HG02763 (cell line): ENCODE measurements at regions not wholly inside any gene's neighbourhood (a gene's known extent, or its start where the extent isn't known, plus 50 kb on each side); places are given as distances from the start of the nearest gene placed in this dataset.

Source experiments
- ATAC-seq: cut with Tn5 transposase; IDR thresholded peaks from one replicate; pipeline ENCODE4 v1.9.1; 2021; ENCODE audit warnings: mild to moderate bottlenecking, moderate library complexity; ENCODE audit not compliant: unreplicated experiment

DNA sequence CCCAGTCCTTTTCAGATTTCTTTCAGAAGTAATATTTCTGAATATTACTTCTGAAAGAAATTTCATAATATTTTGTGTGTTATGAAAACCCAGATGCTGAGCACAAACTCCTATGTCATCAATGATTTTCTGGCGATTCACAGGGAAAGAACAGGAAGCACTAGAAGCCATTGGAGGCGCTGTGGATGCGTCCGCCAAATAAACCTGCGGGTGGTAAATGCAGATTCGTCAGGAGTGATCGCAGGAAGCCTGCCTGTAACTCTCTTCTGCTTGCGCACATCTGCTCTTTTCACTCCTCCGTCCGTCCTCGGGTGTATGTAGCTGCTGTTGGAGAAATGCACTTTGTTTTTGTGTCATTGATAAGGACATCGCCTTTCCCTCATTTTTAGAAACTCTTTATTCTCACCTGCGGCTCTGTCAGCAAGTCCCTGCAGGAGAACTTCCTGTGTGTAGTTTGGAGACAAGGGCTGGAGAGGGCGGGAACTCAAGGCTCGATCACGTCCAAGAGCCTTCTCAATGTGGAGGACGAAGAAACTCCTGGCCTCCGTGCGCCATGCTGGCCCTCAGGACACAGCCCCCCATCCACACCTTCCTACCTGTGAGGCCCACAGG lies 483.8 kb downstream of the GALR1 start:
- ATAC-seq: no peak

DNA sequence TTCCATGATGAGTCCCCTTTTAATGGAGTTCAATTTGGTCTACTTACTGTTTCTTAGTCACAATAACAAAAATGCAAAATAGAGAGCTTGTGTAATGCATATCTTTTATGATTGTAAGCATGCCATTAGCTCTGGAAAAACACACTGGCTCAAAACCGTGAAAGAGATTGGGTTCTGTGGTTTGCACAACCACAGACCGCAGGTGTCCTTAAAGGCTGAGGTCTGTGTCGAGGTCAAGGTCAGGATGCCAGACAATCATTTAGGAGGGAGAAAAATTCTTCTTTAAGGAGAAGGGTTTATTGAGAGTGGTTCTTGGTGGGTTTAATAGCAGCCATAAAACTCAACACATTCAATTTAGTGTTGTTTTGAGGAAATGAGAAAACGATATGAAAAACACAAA lies 487.2 kb downstream of the GALR1 start:
- no peak for ATAC-seq

DNA sequence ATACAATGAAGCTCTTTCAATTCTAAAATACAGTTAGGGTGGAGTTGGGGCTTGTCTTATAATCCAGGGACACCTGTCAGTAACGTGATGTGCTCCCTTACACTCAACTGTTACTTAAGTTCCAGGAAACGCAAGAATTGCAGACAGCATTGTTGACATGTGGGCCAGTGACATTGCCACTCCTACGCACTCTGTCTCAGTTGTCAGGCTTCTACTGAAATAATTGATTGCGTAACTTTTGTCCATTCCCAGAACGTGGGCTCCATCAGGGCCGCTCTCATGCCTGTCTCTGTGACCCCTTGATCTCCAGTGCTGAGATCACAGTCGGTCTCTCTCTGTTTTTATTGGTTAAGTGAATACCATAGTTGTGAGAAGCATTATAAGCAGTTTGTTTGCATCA lies 487.8 kb downstream of the GALR1 start:
- ATAC-seq: no peak

DNA sequence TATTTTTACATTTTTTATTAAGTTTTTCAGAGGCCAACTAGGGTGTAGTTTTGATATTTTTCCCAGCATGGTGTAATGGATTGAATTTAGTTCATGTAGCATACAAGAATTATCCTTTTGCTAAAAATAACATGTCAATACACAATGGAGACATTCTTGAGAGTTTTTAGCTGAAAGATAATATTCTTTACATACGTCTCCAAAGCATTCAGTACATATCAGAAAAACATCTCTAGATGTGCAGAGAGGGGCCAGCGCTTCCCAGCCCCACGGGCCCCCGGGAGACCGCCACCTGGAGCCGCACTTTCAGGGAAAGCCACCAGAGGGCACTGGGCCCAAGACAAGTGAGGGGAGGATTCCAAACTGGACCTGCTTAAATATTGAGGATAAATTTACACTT lies 499.4 kb downstream of the GALR1 start:
- no peak for ATAC-seq

DNA sequence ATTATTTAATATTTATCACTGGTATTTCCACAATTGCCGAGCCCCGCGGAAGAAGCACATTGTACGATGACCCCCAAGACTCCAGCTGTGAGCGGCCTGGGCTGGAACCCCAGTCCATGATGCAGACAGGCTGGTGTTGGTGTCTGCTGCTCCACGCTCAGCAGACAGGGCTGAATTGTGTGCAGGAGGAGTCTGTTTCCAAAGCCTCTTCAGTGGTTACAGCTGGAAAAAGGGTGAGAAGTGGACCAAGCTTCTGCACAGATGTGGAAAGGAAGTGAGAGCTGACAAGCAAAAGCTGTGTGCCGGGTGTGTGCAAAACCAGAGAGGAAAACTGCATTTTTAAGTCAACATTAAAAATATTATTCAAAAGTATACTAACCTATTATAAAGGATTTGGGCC lies 500.4 kb downstream of the GALR1 start:
- ATAC-seq: no peak

DNA sequence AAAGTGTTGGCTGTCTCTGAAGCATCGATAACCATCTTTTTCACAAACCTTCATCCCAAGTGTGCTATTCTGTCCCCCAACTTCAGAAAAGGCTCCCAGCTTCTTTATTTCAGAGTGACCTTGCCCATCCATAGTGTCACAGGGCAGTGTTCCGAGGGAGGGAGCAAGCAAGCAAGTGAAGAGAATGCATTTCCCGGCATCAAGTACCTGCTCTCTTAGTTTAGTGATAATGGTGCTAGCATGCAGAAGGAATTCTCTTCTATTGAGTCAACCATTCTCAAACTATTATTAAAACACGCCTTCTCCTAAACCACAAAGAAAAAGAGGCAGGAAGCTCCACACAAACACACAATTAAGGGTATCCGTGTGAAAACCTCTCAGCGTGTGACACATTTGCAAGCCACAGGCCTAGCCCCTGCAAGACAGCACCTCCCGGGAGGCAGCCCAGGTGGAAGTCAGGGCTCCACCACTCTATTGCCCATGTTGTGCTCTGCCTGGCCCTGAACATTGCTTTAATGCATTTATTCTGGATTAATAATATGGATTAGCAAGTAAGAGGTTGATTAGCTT lies 504.9 kb downstream of the GALR1 start:
- ATAC-seq: no peak

DNA sequence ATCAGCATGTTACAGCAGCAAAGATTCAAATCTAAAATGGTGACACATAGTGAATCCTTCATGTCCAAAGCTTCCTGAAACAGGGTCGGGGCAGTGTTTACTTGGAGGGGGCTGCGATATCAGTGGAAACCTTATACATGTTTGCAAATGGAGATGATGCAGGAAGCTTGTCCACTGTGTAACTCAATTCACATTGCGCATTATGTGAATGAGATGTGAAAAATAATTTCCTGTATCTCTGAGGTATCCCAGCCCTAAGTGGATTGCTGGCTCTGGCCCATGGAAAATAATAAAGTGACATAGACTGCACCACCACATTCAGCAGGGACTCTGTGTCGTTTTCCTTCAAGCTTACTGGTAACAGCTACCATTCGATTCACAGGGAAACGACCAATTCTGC lies 505.5 kb downstream of the GALR1 start:
- no peak for ATAC-seq

DNA sequence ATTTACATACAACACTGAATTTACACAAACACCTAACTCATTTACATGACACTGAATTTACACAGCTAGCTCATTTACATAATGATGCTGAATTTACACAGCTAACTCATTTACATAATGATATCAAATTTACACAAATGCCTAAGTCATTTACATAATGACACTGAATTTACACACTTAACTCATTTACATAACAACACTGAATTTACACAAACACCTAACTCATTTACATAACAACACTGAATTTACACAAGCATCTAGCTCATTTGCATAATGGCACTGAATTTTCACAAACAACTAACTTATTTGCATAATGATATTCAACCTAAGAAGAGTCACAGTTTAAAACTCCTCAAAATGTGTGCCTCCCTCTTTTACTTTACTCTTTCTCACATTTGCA lies 511.7 kb downstream of the GALR1 start:
- no peak for ATAC-seq

DNA sequence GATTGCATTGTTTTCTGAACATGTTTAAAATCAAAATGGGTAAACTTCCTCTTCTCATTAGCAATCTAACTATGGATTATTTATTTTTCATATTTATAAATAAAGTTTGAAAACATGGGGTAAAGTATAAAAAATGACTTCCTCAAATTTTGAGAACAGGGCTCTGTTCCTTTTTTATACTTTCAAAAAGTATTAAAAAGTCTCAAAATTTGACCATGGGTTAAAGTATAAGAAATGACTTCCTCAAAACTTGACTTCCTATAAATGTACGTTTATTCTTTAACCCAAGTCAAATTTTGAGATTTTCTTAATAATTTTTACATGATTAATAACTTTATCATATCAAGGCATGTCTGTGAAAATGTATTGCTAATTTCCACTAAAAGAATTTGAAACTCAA lies 512.4 kb downstream of the GALR1 start:
- no peak for ATAC-seq

DNA sequence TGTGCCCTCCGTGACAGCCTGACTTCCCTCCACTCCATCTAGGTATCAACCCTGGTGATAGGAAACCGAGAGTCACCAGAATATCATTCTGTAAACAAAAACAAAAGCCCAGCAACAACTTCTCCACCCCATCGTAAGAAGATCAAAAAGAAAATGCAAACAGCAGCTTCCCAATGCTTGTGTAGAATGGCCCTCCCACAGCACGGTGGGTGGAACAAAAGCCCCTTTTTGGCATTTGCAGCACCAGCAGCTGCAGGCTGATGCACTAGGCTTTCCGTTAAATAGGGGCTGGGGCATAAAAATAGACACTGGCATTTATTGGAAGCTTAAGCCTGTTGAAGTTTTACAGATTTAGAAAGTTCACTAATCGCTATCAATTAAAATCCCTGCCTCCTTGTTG lies 513.0 kb downstream of the GALR1 start:
- ATAC-seq: no peak

DNA sequence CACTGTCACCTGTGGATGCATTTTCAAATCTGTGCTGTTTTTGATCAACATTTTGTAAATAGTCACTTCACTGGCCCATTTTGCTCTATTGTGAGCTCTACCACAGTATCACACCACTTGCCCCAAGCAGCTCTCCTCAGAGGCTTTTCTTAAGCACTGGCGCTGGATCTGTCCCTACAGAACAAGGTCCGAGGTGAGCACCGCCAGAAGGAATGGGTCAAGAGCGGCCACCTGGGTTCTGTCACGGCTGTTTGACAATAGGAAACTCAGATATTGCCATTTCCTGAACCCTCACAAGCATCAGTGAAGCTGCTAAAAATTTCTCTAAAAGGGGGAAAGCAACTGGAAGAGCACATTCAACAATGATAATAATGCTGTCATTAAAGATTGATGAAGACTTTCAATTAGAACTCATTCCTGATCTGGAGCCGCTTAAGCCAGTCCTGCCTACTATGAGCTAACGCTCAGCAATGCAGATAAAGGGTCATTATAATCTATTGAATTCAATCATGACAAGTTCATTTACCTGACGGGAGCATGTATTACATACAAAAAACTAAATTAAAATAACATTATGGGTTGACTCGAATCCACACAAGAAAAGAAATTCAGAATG lies 514.0 kb downstream of the GALR1 start:
- no peak for ATAC-seq

DNA sequence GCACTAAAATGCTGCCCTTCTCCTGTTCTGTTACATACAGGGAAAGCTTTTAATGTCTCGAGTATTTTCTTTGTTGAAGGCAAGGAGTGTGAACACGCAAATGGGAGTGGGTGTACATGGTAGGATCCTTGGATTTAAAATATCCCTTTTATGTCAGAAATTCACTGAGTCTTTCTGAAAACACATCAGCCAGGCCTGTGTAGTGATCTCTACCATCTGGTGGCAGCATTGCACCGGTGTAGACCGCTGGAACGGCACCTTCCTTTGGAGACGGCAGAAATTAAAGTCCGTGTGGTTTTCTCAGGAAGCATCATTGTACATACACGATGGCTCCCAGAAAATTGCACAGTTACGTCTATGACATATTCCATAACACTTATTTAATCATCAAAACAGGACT lies 515.8 kb downstream of the GALR1 start:
- ATAC-seq: no peak

DNA sequence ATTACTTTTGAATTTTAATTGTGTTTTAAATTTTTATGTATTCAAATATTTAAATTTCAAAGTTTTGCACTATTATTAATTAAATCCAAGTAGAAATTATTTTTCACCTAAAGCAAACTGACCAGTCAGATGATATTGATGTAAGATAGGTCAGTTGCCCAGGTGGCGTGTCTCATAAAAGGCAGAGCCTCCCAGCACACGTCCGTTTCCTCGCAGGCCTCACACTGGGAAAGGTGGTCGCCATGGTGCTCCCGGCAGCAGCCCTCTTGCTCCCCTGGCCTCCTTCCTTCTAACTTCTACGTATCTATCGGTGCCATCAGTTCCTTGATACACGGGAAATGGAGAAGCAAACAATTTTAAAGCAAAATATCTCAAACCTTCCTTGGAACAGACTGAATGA lies 516.8 kb downstream of the GALR1 start:
- ATAC-seq: no peak

DNA sequence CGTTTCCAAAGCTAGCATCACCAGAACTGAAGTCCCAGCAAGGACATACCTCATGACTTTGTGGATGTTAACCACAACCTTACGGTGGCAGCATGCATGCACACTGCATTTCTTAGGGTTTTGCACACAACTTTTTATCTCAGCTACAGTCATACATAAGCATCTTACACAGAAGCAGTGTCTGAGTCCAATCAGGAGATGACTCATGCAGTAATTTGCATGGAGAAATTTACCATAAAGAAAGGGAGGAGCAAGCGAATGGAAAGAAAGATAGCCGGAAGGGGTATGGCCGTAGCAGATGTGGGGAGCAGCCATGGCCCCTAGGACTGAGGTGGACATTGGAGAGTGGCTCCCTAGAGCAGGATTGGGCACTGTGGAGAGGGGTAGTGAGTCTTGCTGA lies 522.5 kb downstream of the GALR1 start:
- ATAC-seq: no peak

DNA sequence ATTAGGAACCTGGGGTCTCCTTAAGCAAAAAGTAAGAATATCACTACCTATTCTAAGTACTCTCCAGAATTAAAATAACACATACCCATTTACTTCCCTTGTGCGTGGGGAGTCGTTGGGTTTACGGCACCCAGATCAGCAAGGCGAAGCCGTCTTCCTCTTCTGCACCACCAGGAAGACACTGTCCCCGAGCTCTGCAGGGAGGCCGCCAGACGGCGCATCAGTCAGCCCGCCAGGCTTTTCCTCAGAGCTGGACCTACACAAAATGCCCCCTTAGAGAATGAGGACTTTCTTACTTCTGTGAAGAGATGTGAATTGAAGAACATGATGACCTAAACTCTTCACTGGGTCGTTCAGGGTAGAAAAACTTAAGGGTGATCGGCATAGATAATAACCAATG lies 526.5 kb downstream of the GALR1 start:
- ATAC-seq: no peak

DNA sequence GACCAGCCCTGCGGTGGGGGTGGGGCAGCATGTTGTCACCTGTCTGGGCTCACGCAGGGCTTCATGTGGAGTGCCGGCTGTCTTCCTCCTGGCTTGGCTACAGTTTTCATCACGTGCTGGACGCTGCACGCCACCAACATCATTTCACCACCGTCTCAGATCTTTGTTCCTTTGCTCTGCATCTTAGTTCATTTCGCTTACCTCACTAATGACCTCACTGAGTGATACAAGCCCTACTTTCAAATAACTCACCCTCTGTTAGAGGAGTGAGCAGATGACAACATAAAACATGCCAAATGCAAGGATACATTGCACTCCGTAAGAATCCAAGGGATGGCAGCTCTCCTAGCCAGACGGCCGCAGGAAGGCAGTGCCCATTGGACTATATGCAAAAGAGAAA lies 527.5 kb downstream of the GALR1 start:
- no peak for ATAC-seq

DNA sequence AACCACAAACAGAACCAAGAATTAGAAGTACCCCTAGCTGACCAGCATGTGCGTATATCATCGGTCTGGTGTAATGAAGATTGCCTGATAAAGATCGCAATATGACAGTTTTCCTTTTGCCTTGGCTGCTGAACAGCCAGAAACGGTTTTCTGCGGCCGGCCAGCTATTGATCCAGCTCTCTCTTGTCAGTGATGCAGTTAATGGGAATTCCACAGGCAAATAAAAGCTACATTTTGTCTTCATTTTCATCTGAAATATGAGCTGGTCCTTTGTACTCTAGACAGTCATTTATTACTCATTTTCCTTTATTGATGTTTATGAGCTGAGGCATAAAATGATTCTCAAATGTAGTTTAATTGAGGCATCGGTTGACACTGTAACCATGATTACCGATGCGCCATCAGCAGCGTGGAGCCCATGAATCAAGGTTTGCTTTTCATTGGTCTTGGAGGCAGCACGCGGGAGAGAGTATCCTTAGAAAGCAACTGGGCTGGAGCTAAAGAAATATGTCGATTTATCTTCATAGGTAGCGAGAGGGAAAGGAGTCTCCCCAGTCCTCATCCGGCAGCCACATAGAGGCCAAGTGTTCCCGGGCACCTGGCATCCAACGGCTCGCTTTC lies 535.2 kb downstream of the GALR1 start:
- ATAC-seq: no peak

DNA sequence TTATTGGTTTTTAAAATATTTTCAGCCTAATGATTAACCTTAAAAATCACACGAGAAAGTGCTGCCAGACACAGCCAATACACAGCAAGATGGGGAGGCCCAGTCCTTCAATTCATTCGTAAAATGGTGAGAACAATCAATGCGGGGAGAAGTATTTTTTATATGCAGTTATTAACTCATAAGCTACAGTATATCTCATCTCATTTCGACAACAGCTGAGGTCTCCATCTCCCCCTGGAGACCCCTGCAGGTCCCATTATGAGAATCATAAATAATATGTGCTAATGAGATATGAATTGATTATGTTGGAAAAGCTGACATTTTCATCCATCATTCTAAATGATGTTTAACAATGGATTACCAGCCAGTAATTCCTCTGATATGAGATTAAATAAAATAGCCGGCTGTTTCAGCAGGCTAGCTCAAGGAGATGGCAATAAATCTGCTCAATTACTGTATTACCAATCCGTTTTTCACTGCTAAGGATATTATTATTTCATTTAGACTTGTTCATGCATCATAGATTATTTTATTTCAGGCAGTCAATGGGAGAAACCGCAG lies 535.8 kb downstream of the GALR1 start:
- no peak for ATAC-seq

DNA sequence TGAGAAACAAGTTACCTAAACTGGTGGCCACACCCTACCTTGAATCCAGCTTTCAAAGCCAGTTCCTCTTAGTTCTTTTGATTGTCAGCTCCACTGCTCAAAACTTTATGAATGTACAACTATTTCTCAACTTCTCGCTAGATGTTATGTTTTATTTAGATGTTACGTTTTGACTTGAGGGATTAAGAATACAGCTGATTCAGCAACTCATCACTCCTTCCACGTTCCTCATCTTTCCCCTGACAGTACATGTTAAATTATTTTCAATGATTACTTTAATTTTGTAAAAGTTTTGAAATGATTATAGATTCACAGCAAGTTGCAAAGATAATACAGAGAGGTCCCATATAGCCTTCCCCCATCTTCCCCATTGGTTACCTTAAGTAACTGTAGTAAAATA lies 553.4 kb downstream of the GALR1 start:
- no peak for ATAC-seq

DNA sequence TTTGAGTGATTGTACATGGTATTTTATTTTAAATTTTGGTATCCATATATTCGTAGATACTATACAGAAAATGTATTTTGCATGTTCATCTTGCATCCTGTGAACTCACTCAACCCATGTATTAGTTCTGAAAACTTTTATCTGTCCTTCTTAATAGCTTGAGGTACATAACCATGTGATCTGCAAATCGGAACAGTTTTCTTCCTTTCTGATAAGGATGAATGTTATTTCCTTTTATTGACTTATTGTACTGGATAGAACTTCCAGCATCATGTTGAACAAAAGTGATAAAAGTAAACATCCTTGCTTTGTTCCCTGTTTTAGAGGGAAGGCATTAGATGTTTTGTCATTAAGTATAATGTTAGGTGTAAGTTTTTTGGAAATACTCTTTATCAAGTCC lies 554.7 kb downstream of the GALR1 start:
- no peak for ATAC-seq

DNA sequence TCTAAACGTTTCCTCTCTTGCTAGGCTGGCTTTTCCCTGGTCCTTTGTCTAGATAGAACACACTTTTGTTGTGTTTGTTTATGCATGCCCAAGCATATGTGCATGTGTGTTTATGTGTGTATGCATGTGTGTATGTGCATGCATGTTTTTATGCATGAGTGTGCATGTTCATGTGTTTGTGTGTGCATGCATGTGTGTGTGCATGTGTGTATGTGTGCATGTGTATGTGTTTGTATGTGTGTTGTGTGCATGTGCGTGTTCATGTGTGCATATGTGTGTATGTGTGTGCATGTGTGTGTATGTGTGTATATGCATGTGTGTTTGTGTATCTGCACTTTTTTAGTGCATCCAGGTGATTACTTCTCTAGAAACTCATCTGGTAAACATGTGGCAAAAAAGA lies 558.0 kb downstream of the GALR1 start:
- ATAC-seq: no peak

DNA sequence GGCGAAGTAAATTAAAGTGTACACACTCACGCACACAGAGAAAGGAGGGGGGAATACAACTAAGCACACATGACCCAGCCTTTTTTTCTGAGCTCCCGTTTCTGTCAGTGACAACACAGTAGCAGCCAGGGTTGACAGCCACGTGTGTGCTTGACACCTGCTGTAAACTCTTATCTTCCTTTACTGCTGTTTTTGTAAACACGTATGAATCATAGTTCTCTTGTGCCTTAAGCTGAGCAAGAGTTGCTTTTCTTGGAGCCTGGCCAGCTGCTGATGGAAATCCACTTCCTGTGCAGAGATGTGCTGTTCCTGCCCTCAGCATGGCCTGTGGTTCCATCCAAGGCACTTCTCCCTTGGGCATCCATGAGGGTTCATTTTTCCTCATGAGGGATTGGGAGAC lies 561.9 kb downstream of the GALR1 start:
- ATAC-seq: no peak
